CD14-positive monocyte (primary cell): ENCODE measurements at regions not wholly inside any gene's neighbourhood (a gene's known extent, or its start where the extent isn't known, plus 50 kb on each side); places are given as distances from the start of the nearest gene placed in this dataset.

Source experiments
- DNase-seq, 3 donors: peaks; one replicate each; pipeline ENCODE4 v3.0.0-alpha.2; 2011 to 2022
- H2AFZ ChIP-seq: 2 replicates; pipeline ENCODE4 v1.6.0; 2012; ENCODE audit warnings: mild to moderate bottlenecking, low read depth, low read length, inconsistent platforms; ENCODE audit not compliant: insufficient read depth, poor library complexity, severe bottlenecking
- H3K27ac ChIP-seq, 2 donors: 1 replicate in 1 of 2; 2 replicates in 1 of 2; pipeline ENCODE4 v1.5.1; 2012 to 2013; ENCODE audit warnings: low read length in 2 of 2, control low read depth in 1 of 2, inconsistent platforms in 1 of 2, low read depth in 1 of 2, mild to moderate bottlenecking in 1 of 2
- H3K27me3 ChIP-seq, 2 donors: one replicate each; pipeline versions ENCODE4 v1.6.0 to v1.6.1; 2011 to 2013; ENCODE audit warnings: low read length in 2 of 2; ENCODE audit not compliant: control insufficient read depth in 2 of 2, insufficient read depth in 2 of 2
- H3K36me3 ChIP-seq, 2 donors: replicated peaks in 1 of 2; 1 replicate in 1 of 2; 2 replicates in 1 of 2; pipeline versions ENCODE4 v1.5.1 to v1.6.1; 2012 to 2013; ENCODE audit warnings: low read length in 2 of 2, control low read depth in 1 of 2, inconsistent platforms in 1 of 2, mild to moderate bottlenecking in 1 of 2; ENCODE audit not compliant: insufficient read depth in 2 of 2, control insufficient read depth in 1 of 2
- H3K4me1 ChIP-seq, 2 donors: 1 replicate in 1 of 2; 2 replicates in 1 of 2; pipeline versions ENCODE4 v1.5.1 to v1.6.1; 2012 to 2013; ENCODE audit warnings: low read length in 2 of 2, control low read depth in 1 of 2, inconsistent platforms in 1 of 2, mild to moderate bottlenecking in 1 of 2, moderate library complexity in 1 of 2; ENCODE audit not compliant: insufficient read depth in 2 of 2, control insufficient read depth in 1 of 2
- H3K4me2 ChIP-seq: replicated peaks from 2 replicates; pipeline ENCODE3; 2012; ENCODE audit warnings: low read length, moderate library complexity, mild to moderate bottlenecking; ENCODE audit not compliant: poor library complexity, severe bottlenecking; ENCODE audit errors: extremely low read depth
- H3K4me3 ChIP-seq, 3 experiments: fragments of 200-600 bp in 1 of 3; sonication (generic) in 1 of 3; replicated peaks in 1 of 3; 1 replicate in 2 of 3; 2 replicates in 1 of 3; pipeline ENCODE4 v1.5.1; 2011 to 2013; ENCODE audit warnings: low read length in 3 of 3, mild to moderate bottlenecking in 3 of 3, control low read depth in 2 of 3, low read depth in 2 of 3, inconsistent platforms in 1 of 3, moderate library complexity in 1 of 3
- H3K79me2 ChIP-seq: 2 replicates; pipeline ENCODE4 v1.6.0; 2012; ENCODE audit warnings: mild to moderate bottlenecking, control low read depth, inconsistent platforms, low read length, moderate library complexity; ENCODE audit not compliant: insufficient read depth
- H3K9ac ChIP-seq: 2 replicates; pipeline ENCODE4 v1.6.0; 2017; ENCODE audit warnings: low read length, mild to moderate bottlenecking; ENCODE audit not compliant: insufficient read depth, poor library complexity, severe bottlenecking
- H3K9me3 ChIP-seq, 2 donors: replicated peaks in 1 of 2; 1 replicate in 1 of 2; 2 replicates in 1 of 2; pipeline versions ENCODE4 v1.5.1 to v1.6.1; 2012 to 2013; ENCODE audit warnings: low read length in 2 of 2, control low read depth in 1 of 2; ENCODE audit not compliant: control insufficient read depth in 1 of 2, insufficient read depth in 1 of 2
- H4K20me1 ChIP-seq: 2 replicates; pipeline ENCODE4 v1.6.0; 2012; ENCODE audit warnings: mild to moderate bottlenecking, low read length, control low read depth, moderate library complexity; ENCODE audit not compliant: insufficient read depth
- H3K27ac Mint-ChIP-seq, 7 donors: one replicate each; pipeline ENCODE4 v1.8.0; 2020; ENCODE audit warnings: mild to moderate bottlenecking in 7 of 7, mixed read lengths in 7 of 7, moderate library complexity in 6 of 7, inconsistent platforms in 2 of 7
- H3K27me3 Mint-ChIP-seq, 3 donors: one replicate each; pipeline ENCODE4 v1.8.0; 2021 to 2022; ENCODE audit warnings: low read depth in 3 of 3, mild to moderate bottlenecking in 3 of 3, mixed read lengths in 3 of 3, moderate library complexity in 3 of 3, inconsistent platforms in 1 of 3
- H3K36me3 Mint-ChIP-seq, 2 donors: one replicate each; pipeline ENCODE4 v1.8.0; 2020; ENCODE audit warnings: mixed read lengths in 2 of 2, inconsistent platforms in 1 of 2, mild to moderate bottlenecking in 1 of 2
- H3K4me1 Mint-ChIP-seq: one replicate; pipeline ENCODE4 v1.8.0; 2020; ENCODE audit warnings: mild to moderate bottlenecking, mixed read lengths
- H3K4me3 Mint-ChIP-seq, 2 donors: one replicate each; pipeline ENCODE4 v1.8.0; 2020; ENCODE audit warnings: mild to moderate bottlenecking in 2 of 2, mixed read lengths in 2 of 2, moderate library complexity in 1 of 2
- H3K9me3 Mint-ChIP-seq, 7 donors: one replicate each; pipeline ENCODE4 v1.8.0; 2020 to 2022; ENCODE audit warnings: mixed read lengths in 7 of 7, mild to moderate bottlenecking in 6 of 7, moderate library complexity in 6 of 7, inconsistent platforms in 2 of 7
- CTCF ChIP-seq: fragments of 200-600 bp; IDR thresholded peaks from one replicate; pipeline ENCODE4 v1.8.0; 2022; ENCODE audit warnings: antibody characterized with exemption, mild to moderate bottlenecking
- WGBS: methylation state at CpG from one replicate; pipeline ENCODE4 v1.1.5; 2013; ENCODE audit warnings: missing lambda C conversion rate; ENCODE audit not compliant: insufficient coverage; 5-methylcytosine and 5-hydroxymethylcytosine counted together
- intact Hi-C, 2 donors: fragments of 100-400 bp; cut with micrococcal nuclease; formaldehyde crosslinking; loops; one replicate each; pipeline versions ENCODE4 v1.15.0 to v1.15.1; 2023

GRCh38 chr2:147389218-147389617 lies 455.6 kb upstream of the ACVR2A start:
- H3K27me3 ChIP-seq, result no peaks in the 10 kb centered on the region
- WGBS, result 97% methylated on average over 3 of the region's 5 CpGs
- no peaks in the 10 kb centered on the region for H3K9me3 ChIP-seq

GRCh38 chr2:147388217-147388616 lies 456.6 kb upstream of the ACVR2A start:
- H2AFZ ChIP-seq, result no peak overlapping the region
- no peak for TF ChIP-seq CTCF
- Mint-ChIP-seq H3K4me1 (no peaks in the 10 kb centered on the region), H3K27me3 (peaks cover 0 to 3% (median 0%) of the 10 kb centered on the region in 3 donors), H3K27ac (no peak overlapping the region), H3K36me3 (no peaks in the 10 kb centered on the region), H3K4me3 (no peak overlapping the region), H3K9me3 (peaks cover 0 to 4% (median 0%) of the 10 kb centered on the region in 7 donors)
- WGBS, result no CpG with 5 or more reads among the region's 2 CpGs
- H3K4me1 ChIP-seq, result no peaks in the 10 kb centered on the region
- no peaks in the 10 kb centered on the region for H3K27me3 ChIP-seq
- no peak overlapping the region for H3K4me2 ChIP-seq
- intact Hi-C loops, result no loop called here
- no peaks in the 10 kb centered on the region for H3K36me3 ChIP-seq
- DNase-seq, result no peak
- H3K4me3 ChIP-seq, result no peak overlapping the region
- H3K9ac ChIP-seq, result no peak overlapping the region
- no peaks in the 10 kb centered on the region for H3K9me3 ChIP-seq
- H3K79me2 ChIP-seq, result no peaks in the 10 kb centered on the region
- H4K20me1 ChIP-seq, result no peaks in the 10 kb centered on the region
- H3K27ac ChIP-seq, result no peak overlapping the region

More at GRCh38 chr2:147389218-147389617, 455.6 kb upstream of the ACVR2A start:
- Histone ChIP-seq H2AFZ (no peak overlapping the region), H3K9ac (no peak overlapping the region), H3K4me1 (no peaks in the 10 kb centered on the region), H4K20me1 (no peaks in the 10 kb centered on the region), H3K79me2 (no peaks in the 10 kb centered on the region), H3K4me3 (no peak overlapping the region), H3K27ac (no peak overlapping the region), H3K36me3 (no peaks in the 10 kb centered on the region), H3K4me2 (no peak overlapping the region)
- no peak for DNase-seq
- H3K4me1 Mint-ChIP-seq, result no peaks in the 10 kb centered on the region
- H3K36me3 Mint-ChIP-seq, result no peaks in the 10 kb centered on the region
- peaks cover 0 to 3% (median 0%) of the 10 kb centered on the region in 3 donors for H3K27me3 Mint-ChIP-seq
- no peak overlapping the region for H3K4me3 Mint-ChIP-seq
- TF ChIP-seq CTCF, result no peak
- peaks cover 0 to 6% (median 1%) of the 10 kb centered on the region in 7 donors for H3K9me3 Mint-ChIP-seq
- intact Hi-C loops, result no loop called here
- no peak overlapping the region for H3K27ac Mint-ChIP-seq
